HG02840 (cell line): ENCODE measurements at regions not wholly inside any gene's neighbourhood (a gene's known extent, or its start where the extent isn't known, plus 50 kb on each side); places are given as distances from the start of the nearest gene placed in this dataset.

Experiments used
- ATAC-seq: cut with Tn5 transposase; IDR thresholded peaks from one replicate; pipeline ENCODE4 v1.9.1; 2021; ENCODE audit warnings: mild to moderate bottlenecking, moderate library complexity, moderate number of reproducible peaks; ENCODE audit not compliant: unreplicated experiment, low FRiP score

DNA sequence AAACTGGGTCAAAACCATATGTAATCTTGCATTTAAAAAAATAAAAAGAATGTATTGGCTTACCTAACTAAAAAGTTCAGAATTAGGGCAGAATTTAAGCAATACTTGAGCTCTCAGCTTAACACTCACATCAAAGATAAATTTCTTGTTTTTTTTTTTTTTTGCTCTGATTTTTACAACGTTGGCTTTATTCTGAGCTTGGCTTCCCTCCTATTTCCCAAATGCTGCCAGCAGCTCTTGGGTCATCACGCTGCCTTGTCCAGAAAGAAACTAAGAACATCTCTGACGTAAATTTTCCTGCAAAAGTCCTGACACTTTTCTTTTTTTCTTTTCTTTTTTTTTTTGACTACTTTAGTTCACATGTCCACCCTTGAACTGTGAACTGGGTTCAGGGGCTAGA is 150.6 kb upstream of the TGFBR2 start:
- ATAC-seq = no peak

DNA sequence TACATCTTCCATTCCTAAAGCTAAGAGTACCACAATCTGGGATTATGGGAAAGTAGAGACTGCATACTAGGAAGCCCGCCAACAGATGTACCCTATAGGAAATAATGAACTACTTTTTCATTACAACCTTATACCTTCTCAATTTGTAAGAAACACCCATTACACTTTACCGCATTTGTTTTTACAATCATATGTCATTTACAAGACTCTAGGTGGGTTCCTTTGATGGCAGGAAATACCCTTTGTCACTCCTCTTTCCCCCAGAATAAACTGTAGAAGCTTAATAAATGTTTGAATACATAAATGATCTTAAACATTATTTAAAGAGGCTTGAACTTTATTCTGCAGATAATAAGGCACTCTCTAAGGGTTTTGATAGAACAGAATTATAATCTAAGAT is 150.1 kb upstream of the TGFBR2 start:
- no peak for ATAC-seq

DNA sequence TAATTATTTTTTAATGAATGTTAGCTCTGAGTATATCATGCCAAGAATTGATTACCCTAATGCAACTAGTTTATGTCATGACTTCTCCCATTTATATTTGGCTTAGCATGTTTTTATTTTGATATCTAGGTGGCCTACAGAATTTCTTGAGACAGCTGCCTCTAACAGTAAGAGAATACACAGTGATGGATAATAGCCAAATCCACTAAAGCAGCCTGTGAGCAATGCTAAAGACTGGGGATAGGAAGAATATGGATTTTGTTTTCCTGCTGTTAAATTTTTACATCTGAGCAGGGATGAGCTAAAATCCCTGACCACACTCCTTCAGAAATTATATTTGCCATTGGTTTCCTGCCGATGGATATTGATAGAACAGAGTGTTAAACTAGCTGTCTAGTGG is 149.3 kb upstream of the TGFBR2 start:
- ATAC-seq = no peak

DNA sequence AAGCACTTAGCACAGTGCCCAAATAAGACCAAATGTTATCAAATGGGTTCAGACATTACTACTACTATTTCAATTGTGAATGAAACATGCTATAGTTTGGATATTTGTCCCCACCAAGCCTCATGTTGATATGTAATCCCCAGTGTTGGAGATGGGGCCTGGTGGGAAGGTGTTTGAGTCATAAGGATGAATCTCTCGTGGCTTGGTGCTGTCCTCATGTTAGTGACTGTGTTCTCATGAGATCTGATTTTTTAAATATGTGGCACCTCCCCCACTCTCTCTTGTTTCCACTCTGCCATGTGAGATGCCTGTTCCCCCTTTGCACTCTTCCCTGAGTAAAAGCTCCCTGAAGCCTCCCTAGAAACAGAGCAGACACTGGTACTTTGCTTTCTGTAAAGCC is 148.7 kb upstream of the TGFBR2 start:
- ATAC-seq = no peak

GRCh38 chr3:30458376-30459171 is 147.8 kb upstream of the TGFBR2 start:
- ATAC-seq = no peak

GRCh38 chr3:30461311-30461710 is 145.1 kb upstream of the TGFBR2 start:
- no peak for ATAC-seq

- ATAC-seq = no peak
These were observed 143.5 kb upstream of the TGFBR2 start for GRCh38 chr3:30462721-30463470.

DNA sequence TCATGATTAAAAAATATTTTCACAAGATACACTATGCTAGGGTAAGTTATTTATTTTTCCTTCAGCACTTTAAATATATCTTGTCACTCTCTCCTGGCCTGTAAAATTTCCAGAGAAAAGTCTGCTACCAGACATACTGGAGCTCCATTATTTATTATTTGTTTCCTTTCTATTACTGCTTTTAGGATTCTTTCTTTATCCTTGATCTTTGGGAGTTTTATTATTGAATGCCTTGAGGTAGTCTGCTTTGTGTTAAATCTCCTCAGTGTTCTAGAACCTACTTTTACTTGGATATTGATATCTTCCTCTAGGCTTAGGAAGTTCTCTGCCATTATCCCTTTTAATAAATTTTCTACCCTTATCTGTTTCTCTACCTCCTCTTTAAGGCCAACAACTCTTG is 142.0 kb upstream of the TGFBR2 start:
- ATAC-seq = no peak

- no peak for ATAC-seq
These were observed 140.9 kb upstream of the TGFBR2 start for GRCh38 chr3:30465454-30465853.

- no peak for ATAC-seq
These were observed 138.7 kb upstream of the TGFBR2 start for GRCh38 chr3:30467596-30468238.

- ATAC-seq = no peak
These were observed 137.3 kb upstream of the TGFBR2 start for GRCh38 chr3:30469133-30469532.

DNA sequence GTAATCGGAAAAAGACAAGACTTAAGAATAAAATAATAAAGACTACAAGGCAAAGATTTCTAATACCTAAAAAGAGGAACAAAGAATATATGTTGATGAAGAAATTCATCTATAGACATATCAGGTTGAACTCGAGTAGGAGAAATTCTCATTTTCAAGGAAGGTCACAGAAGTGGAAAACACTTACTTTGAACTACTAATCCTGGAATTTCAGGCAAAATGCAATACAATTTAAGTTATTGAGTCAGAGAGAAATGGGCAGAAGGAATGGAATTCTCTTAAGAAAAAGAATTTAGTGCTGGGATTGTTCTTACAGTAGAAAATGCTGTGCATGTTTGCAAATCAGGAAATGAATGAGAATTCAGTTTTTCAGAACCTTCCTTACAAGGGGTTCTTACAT is 135.9 kb upstream of the TGFBR2 start:
- no peak for ATAC-seq

DNA sequence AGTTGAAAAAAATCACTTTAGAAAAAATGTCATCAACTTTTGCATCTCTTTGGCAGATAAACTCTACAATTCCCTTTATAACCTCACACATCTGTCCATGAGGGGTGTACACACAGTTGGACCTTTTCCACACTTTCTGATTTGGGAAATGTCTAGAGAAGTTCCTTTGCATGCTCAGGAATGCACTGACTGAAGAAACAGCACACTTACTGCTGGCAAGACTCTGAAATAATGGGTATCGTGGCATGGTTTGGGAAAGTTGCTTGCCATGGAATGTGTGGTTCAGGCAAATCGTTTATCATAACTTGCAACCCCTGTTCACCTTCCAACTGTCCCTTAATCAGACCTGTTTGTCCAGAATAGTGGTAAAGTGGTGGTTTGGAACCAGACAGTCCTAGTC is 135.3 kb upstream of the TGFBR2 start:
- ATAC-seq = no peak

- ATAC-seq = no peak
These were observed 134.5 kb upstream of the TGFBR2 start for GRCh38 chr3:30471796-30472489.

- ATAC-seq = no peak
These were observed 132.9 kb upstream of the TGFBR2 start for GRCh38 chr3:30473374-30474051.

- no peak for ATAC-seq
These were observed 132.0 kb upstream of the TGFBR2 start for GRCh38 chr3:30474371-30474770.

- peak; percentile 81 for ATAC-seq
These were observed 131.2 kb upstream of the TGFBR2 start for GRCh38 chr3:30475038-30475808.

DNA sequence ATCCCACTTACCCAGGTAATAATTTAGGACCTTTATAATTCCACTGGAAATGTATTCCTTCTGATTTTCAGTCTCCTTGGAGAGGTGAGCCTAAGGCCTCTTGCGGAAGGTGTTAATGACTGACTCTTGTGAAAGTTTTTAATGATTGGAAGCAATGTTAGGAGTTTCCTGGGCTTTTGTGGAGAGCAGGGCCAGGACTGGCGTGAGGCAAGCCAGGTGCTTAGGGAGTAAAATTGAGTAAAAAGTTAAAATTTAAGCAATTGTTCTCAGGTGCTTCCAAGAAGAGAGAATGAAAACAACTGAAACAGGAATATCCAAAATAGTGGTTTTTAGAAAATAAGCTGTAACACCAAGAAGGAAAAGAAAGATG is 130.6 kb upstream of the TGFBR2 start:
- no peak for ATAC-seq

GRCh38 chr3:30476368-30477084 is 129.9 kb upstream of the TGFBR2 start:
- ATAC-seq = no peak
